Keratinocyte (primary cell): ENCODE measurements at regions not wholly inside any gene's neighbourhood (a gene's known extent, or its start where the extent isn't known, plus 50 kb on each side); places are given as distances from the start of the nearest gene placed in this dataset.

ENCODE experiments used
- DNase-seq: peaks from one replicate; pipeline ENCODE4 v3.0.0-alpha.2; 2011; ENCODE audit warnings: low read depth, missing footprints, low spot score
- FAIRE-seq: peaks from 2 replicates; lab custom pipeline; 2011; peaks lifted over from hg19 to GRCh38; lab: Jason Lieb, UNC
- H2AFZ ChIP-seq: 2 replicates; pipeline ENCODE4 v1.6.0; 2012; ENCODE audit warnings: low read length, control low read depth, inconsistent platforms; ENCODE audit not compliant: control insufficient read depth
- H3K27ac ChIP-seq: 2 replicates; pipeline ENCODE4 v1.5.1; 2011; ENCODE audit warnings: low read length; ENCODE audit not compliant: control insufficient read depth, insufficient read depth
- H3K27me3 ChIP-seq: 3 replicates; pipeline ENCODE4 v1.6.0; 2011; ENCODE audit warnings: low read length; ENCODE audit not compliant: control insufficient read depth, insufficient read depth; ENCODE audit errors: extremely low read depth
- H3K36me3 ChIP-seq, 2 experiments: 2 replicates in 1 of 2; 3 replicates in 1 of 2; pipeline ENCODE4 v1.5.1; 2011; ENCODE audit warnings: low read length in 2 of 2, mild to moderate bottlenecking in 1 of 2; ENCODE audit not compliant: control insufficient read depth in 2 of 2, insufficient read depth in 2 of 2; ENCODE audit errors: extremely low read depth in 1 of 2
- H3K4me1 ChIP-seq: 3 replicates; pipeline ENCODE4 v1.5.1; 2011; ENCODE audit warnings: low read length; ENCODE audit not compliant: control insufficient read depth, insufficient read depth; ENCODE audit errors: extremely low read depth
- H3K4me2 ChIP-seq: 3 replicates; pipeline ENCODE4 v1.6.0; 2011; ENCODE audit warnings: low read depth, low read length; ENCODE audit not compliant: control insufficient read depth, insufficient read depth; ENCODE audit errors: extremely low read depth
- H3K4me3 ChIP-seq, 3 experiments: fragments of 200-600 bp in 1 of 3; sonication (generic) in 1 of 3; 2 replicates in 2 of 3; 3 replicates in 1 of 3; pipeline ENCODE4 v1.5.1; 2011 to 2016; ENCODE audit warnings: low read length in 3 of 3, mild to moderate bottlenecking in 3 of 3, control low read depth in 2 of 3, inconsistent platforms in 1 of 3, low read depth in 1 of 3, mixed read lengths in 1 of 3, mixed run types in 1 of 3, moderate library complexity in 1 of 3; ENCODE audit not compliant: control insufficient read depth in 2 of 3, insufficient read depth in 2 of 3; ENCODE audit errors: extremely low read depth in 1 of 3
- H3K79me2 ChIP-seq: 2 replicates; pipeline ENCODE4 v1.6.0; 2012; ENCODE audit warnings: low read length; ENCODE audit not compliant: control insufficient read depth, insufficient read depth
- H3K9ac ChIP-seq: 3 replicates; pipeline ENCODE4 v1.6.0; 2011; ENCODE audit warnings: low read length; ENCODE audit not compliant: control insufficient read depth, insufficient read depth; ENCODE audit errors: extremely low read depth
- H3K9me1 ChIP-seq: 3 replicates; pipeline ENCODE4 v1.6.0; 2011; ENCODE audit warnings: low read length; ENCODE audit not compliant: control insufficient read depth, insufficient read depth; ENCODE audit errors: extremely low read depth
- H3K9me3 ChIP-seq: 2 replicates; pipeline ENCODE4 v1.5.1; 2012; ENCODE audit warnings: low read depth, low read length; ENCODE audit not compliant: control insufficient read depth
- H4K20me1 ChIP-seq: 3 replicates; pipeline ENCODE4 v1.6.0; 2011; ENCODE audit warnings: low read length; ENCODE audit not compliant: control insufficient read depth, insufficient read depth; ENCODE audit errors: extremely low read depth
- EZH2 ChIP-seq: IDR thresholded peaks from one replicate; pipeline ENCODE4 v1.6.1; 2012; ENCODE audit warnings: inconsistent platforms, mild to moderate bottlenecking, low read length, moderate library complexity
- dilution Hi-C: fragments of 300-500 bp; cut with MboI; formaldehyde crosslinking; loops from one replicate; pipeline ENCODE4 v1.7.0; 2020; ENCODE audit warnings: low sequenced_read_pairs; ENCODE audit not compliant: extremely low pct_ligation_motif_present
- TF ChIP-seq, protein P1 (sequence below), 3 experiments: IDR thresholded peaks in 1 of 3; conservative IDR thresholded peaks in 1 of 3; optimal IDR thresholded peaks in 1 of 3; 2 replicates in 2 of 3; 3 replicates in 1 of 3; pipeline versions ENCODE3 to v1.5.1; 2011; ENCODE audit warnings: low read length in 3 of 3, mild to moderate bottlenecking in 3 of 3, moderate library complexity in 2 of 3, control low read depth in 1 of 3, inconsistent platforms in 1 of 3; ENCODE audit not compliant: insufficient read depth in 2 of 3; ENCODE audit errors: extremely low read depth in 1 of 3

DNA sequence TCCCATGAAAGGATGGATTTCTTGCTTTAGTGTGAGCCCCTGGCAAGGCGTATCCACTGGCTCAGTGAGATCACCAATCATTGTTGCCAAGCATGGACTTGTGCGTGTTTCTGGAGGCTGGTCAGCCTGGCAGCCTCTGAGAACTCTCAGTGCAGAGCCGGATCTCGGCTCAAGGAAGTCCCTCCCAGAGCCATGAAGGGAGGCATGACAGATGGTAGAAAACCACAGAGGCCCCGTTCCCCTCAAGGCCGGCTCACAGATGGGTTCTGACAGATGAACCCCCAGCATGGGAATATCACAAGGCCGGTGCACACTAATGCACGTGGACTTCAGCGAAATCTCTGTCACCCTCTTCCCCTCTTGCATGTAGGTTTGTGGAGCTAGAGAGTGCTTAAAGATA, 290.5 kb downstream of the AJAP1 start:
- TF ChIP-seq, protein P1, sequence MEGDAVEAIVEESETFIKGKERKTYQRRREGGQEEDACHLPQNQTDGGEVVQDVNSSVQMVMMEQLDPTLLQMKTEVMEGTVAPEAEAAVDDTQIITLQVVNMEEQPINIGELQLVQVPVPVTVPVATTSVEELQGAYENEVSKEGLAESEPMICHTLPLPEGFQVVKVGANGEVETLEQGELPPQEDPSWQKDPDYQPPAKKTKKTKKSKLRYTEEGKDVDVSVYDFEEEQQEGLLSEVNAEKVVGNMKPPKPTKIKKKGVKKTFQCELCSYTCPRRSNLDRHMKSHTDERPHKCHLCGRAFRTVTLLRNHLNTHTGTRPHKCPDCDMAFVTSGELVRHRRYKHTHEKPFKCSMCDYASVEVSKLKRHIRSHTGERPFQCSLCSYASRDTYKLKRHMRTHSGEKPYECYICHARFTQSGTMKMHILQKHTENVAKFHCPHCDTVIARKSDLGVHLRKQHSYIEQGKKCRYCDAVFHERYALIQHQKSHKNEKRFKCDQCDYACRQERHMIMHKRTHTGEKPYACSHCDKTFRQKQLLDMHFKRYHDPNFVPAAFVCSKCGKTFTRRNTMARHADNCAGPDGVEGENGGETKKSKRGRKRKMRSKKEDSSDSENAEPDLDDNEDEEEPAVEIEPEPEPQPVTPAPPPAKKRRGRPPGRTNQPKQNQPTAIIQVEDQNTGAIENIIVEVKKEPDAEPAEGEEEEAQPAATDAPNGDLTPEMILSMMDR (optimal IDR thresholded peaks at IDR 0.05 in 1 of 3, IDR thresholded peaks at IDR 0.05 in 1 of 3, conservative IDR thresholded peaks at IDR 0.05 in 1 of 3; ENCODE audit: extremely low read depth in 1 of 3, insufficient read depth in 2 of 3, low read length in 3 of 3), result no peak
- no peak for TF ChIP-seq EZH2
- H3K79me2 ChIP-seq, result no peaks in the 10 kb centered on the region
- no peak overlapping the region for H3K9ac ChIP-seq
- no peak overlapping the region for H3K4me3 ChIP-seq
- peaks cover 5% of the 10 kb centered on the region for H3K9me3 ChIP-seq
- H3K9me1 ChIP-seq, result no peaks in the 10 kb centered on the region
- no peak overlapping the region for H3K27ac ChIP-seq
- H2AFZ ChIP-seq, result no peak overlapping the region
- no peak overlapping the region for H3K4me2 ChIP-seq
- DNase-seq (no peak), FAIRE-seq (no peak)
- no peaks in the 10 kb centered on the region for H4K20me1 ChIP-seq
- no peaks in the 10 kb centered on the region for H3K27me3 ChIP-seq
- H3K36me3 ChIP-seq, result no peaks in the 10 kb centered on the region
- dilution Hi-C loops, result no loop called here
- H3K4me1 ChIP-seq, result no peaks in the 10 kb centered on the region

DNA sequence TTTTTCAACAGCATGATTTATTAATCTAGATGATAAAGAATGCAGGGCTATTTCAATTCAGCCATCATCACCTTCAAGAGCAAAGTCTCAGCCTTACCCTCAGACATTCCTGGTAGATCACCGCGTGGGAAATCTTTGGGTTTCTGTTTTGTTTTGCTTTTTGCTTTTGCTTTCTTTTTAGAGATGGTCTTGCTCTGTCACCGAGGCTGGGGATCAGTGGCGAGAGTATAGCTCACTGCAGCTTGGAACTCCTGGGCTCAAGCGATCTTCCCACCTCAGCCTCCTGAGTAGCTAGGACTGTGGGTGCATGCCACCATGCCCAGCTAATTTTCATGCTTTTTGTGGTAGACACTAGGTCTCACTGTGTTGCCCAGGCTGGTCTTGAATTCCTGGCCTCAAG, 289.7 kb downstream of the AJAP1 start:
- Histone ChIP-seq H3K79me2 (no peaks in the 10 kb centered on the region), H2AFZ (no peak overlapping the region), H3K4me1 (no peaks in the 10 kb centered on the region), H3K9ac (no peak overlapping the region), H3K4me3 (no peak overlapping the region), H4K20me1 (no peaks in the 10 kb centered on the region), H3K9me3 (peaks cover 14% of the 10 kb centered on the region), H3K27ac (no peak overlapping the region), H3K27me3 (no peaks in the 10 kb centered on the region), H3K4me2 (no peak overlapping the region), H3K36me3 (no peaks in the 10 kb centered on the region), H3K9me1 (no peaks in the 10 kb centered on the region)
- TF ChIP-seq, protein P1 (optimal IDR thresholded peaks at IDR 0.05 in 1 of 3, IDR thresholded peaks at IDR 0.05 in 1 of 3, conservative IDR thresholded peaks at IDR 0.05 in 1 of 3; ENCODE audit: extremely low read depth in 1 of 3, insufficient read depth in 2 of 3, low read length in 3 of 3), result no peak
- no peak for TF ChIP-seq EZH2
- DNase-seq (no peak), FAIRE-seq (no peak)
- dilution Hi-C loops, result no loop called here
